ENCODE measurements at regions not wholly inside any gene's neighbourhood (a gene's known extent, or its start where the extent isn't known, plus 50 kb on each side); places are given as distances from the start of the nearest gene placed in this dataset.
"Not testable (repeated sequence)": the region's sequence is repeated elsewhere in the genome, so short reads cannot be mapped to it uniquely, and the experiment has no call there.

DNA sequence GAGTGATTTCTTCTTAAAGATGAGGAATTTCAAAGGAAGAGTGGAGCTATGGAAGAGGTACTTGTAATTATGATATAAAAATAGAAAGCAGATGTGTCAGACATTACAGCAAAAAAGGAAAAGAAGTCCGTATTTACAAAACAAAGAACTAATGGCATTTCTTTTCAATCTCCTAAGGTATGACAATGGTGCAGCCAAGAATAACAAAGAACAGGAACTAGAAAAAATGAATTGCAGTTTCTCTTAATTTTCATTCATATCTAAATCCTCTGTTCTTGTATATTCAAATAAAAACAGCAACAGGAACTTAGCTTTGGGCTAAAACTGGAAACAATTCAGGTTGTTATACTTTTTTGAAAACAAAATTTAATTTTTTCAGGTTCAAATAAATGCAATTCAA lies 105.1 kb downstream of the SPRY1 start:
- DNase-seq: no peak

DNA sequence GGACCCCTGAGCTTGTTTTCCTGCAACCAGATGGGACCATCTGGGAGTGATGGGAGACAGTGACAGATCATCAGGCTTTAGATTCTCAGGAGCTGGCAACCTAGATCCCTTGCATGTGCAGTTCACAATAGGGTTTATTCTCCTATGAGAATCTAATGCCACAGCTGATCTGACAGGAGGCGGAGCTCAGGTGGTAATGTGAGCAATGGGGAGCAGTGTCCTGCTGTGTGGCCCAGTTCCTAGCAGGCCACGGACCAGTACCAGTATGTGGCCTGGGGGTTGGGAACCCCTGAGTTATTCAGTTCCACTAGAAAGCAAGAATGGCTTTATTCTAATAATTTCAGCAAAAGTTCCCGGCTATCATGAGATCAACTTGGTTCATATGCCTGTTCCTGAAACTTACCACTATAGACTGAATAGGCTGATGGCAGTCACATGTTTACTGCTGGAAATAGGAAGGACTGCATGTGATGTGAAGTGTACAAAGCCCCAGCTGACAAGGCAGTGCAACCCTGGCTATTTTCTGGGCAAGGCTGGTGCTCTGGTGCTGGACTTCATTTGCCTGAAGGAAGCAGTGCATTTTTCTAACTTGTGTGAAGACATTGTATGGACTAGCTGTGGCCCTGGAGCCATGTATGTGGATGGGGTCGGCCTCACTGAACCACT lies 107.2 kb downstream of the SPRY1 start:
- no peak for DNase-seq

DNA sequence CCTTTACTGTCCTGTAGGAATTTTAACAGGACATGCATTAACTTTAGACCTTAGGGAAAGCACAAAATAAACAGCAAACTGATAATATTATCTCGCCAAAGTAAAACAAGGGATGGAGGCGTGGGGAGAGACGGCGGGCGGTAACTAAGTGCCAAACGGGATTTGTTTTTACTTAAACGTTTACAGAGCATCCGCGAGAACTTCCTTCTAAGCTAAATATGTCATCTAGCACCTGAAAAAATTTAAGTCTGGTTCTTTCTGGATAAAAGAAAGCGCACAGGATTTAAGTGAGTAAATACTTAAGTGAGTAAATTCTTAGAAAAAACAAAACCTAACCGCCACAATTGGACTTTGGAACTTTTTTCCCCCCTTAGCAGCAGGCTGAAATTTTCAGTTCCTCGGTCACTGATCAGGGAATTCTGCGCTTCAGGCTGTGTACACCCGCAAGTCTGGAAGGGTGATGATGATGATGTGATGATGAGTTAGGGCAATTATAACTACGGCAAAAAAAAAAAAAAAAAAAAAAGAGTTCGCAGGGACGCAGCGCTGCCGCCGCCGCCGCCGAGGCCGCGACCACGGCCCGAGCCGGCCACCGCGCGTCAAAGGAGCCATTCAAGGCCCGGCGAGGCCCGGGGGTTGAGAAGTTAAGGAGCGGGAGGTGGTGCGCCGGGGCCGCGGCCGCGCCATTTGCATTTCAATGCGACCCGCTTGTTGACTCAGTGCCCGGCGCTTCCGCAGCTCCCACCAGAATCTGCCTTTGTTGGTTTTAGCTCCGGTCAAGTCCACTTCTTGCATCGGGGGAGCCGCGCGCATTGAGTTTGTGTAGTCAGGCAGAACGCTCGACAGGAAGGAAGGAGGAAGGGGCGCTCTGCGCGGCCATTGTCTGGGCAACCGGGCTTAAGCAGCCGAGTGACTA lies 108.8 kb downstream of the SPRY1 start:
- no peak for DNase-seq

DNA sequence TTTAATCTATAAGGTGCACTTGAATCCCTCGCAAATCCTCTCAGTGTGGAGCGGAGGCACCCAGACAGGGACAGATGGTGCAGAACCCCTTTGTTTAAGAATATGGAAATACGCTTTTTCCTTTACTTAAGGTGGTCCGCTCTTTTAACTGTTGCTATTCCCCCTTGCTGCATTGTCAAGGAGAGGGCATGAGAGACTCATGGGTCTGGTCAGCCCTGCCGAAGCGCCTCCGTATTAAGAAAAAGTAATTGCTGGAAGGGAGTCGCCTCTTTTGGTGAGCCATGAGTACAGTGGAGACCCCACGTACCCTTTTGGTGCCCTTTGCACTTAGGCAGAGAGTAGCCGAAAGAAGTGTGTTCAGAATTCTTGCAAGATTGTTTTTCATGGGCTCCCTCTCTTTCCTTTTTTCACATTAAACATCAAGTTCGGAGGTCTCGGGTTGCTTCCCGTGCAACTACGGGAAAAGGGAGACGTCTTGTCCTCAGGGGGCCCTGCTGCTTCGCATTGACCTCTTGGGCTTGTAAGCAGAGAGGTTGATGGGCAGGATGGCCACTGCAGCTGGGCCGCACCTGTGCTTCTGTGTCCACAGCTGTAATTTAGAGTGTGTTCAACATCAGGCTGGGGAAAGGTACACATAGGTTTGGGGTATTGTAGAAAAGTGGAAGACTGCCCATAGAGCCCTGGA lies 109.6 kb downstream of the SPRY1 start:
- no peak for DNase-seq

DNA sequence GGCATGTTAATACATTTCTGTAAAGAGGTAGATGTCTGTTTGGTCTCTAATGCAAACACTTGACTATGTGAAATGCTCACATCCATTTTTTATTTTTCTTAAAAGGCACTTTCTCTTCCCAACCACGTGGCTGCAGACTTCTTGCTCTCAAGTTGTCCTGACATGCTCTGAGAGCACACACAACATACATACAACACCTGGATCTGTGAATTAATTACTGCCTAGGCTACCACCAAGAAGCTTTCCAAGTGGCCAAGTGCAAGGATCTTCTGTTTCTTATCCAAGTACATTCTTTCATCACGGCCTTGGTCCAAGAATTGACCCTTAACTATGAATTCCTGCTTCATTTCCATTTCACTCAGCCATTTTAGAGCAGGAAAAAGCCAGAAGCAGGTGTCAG lies 110.8 kb downstream of the SPRY1 start:
- DNase-seq: no peak

DNA sequence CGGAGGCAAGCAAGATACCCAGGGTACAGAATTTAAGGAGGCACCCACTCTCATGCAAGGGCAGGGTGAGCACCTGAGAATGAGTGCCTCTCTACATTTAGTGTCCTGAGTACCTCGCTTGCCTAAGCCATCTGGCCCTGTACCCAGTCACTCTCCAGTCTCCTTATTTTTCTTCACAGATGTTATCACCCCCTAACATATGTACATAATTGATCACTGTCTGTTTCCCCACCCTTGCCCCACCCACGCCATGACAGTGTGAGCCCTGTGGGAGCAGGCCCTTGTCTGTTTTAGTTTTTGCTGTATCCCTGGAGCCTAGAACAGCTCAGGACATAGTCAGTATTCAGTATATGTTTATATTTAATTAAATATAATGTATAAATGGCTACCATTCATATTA lies 113.6 kb downstream of the SPRY1 start:
- no peak for DNase-seq

DNA sequence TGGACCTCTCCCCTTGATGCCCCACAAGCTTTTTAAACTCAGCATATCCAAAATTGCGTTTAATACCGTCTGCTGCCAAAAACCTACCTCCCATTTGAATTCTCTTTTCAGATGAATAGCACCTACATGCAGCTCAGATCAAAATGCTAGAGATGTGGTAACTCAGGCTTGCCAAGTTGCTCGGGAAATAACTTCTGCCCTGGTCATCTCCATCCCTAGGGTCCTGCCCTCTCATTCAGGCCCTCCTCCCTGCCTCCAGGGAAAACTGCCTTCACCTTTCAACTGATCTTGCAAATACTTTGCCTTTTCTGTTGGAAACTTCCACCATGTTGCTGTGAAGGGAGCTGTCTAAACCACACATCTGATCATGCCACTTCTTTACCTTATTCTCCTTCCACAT lies 114.1 kb downstream of the SPRY1 start:
- no peak for DNase-seq

DNA sequence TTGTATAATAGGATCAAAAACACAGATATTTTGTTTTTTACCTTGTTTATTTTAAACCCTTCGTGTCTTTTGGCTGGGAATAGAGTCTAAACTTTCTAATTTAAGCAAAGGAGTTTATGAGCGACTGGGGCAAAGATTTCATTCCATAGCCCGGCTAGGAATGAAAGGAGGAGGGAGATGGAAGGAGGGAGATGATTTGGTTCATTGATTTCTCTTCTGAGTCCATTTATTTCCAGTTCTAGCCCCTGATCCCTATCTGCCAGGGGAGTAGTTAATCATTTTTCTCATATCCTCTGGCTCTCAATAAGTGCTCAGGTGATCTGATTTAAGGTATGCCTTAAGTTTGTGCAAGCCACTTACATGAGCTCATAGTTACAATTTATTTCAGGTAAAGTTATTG lies 120.0 kb downstream of the SPRY1 start:
- DNase-seq: no peak

DNA sequence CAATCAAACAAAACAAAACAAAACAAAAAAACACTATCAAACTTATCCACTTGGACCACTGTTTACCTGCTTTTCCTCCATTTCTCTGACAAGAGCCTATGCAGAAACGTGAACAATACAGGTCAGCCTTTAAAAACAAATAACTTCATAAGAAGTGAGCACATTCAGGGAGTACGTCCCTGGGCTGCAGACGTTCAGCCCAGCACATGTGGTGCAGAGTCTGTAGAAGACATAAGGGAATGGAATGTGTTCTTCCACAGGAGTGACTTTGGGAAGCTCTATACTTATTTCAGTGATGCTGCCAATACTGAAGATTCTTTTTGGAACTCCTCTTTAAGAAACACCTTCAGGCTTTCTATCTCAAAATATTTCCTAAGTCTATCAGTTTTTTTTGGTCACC lies 120.6 kb downstream of the SPRY1 start:
- DNase-seq: no peak

DNA sequence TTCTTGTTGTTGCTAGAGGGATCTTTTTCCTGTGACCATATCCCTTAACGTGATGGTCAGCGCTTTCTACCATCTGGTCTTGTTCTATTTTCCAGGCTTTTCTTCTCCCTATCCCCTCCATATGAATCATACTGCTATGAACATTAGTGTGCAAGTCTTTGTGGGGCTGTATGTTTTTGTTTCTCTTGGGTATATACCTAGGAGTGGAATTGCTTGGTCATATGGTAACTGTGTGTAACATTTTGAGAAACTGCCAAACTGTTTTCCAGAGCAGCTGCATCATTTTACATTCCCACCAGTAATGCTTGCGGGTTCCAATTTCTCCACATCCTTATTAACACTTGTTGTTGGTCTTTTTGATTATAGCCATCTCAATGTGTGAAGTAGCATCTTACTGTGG lies 121.4 kb downstream of the SPRY1 start:
- DNase-seq: no peak

DNA sequence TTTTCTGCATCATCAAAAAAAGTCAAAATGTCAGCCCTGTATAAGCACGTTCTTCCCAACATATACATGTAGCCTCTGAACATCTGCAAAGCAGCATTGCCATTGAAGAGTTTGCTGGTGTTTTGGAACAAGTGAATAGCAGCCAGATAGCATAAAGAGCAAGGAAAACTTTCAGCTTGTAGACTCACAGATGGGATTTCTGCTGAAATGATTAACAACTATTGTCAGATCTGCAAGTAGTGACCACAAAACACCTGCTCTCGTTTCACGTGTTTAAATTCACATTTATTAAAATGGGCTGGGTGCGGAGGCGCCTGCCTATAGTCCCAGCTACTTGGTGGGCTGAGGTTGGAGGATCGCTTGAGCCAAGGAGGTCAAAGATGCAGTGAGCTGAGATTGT lies 123.7 kb downstream of the SPRY1 start:
- DNase-seq: no peak

DNA sequence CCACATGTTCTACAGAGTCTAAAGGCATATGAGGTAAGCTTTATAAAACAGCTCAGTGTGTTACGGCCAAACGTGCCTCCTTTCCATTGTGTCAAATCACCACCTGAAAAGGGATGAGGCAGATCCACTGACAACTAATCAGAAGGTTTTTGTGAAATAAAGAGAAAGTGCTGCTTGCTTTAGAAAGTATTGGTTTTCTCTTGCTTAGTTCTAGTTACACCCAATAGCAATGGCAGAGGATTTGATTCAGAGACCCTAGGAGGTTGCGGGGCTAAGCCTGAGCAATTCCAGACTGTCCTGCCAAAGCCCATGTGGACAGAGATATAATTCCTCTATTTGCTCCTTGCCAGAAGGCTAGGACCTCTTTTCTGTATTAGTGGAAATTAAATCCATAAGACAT lies 125.5 kb downstream of the SPRY1 start:
- no peak for DNase-seq

DNA sequence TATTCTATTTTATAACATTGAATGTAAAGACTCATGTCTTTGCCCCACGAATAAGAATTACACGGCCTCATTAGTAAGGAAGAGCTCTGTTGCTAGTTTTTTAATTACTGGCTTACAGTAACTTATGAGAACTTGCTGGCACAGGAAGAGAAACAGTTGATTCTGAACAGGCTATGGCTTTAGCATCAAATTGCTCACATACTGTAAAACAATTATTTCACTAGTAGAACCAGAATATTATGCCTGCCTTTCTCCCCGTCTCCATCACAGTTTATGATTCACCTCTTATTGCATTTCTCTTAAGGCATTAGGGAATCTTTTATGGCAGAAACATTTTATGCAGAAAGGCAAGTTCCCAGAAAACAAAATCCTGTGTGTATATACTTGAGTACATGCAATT lies 126.1 kb downstream of the SPRY1 start:
- DNase-seq: no peak

DNA sequence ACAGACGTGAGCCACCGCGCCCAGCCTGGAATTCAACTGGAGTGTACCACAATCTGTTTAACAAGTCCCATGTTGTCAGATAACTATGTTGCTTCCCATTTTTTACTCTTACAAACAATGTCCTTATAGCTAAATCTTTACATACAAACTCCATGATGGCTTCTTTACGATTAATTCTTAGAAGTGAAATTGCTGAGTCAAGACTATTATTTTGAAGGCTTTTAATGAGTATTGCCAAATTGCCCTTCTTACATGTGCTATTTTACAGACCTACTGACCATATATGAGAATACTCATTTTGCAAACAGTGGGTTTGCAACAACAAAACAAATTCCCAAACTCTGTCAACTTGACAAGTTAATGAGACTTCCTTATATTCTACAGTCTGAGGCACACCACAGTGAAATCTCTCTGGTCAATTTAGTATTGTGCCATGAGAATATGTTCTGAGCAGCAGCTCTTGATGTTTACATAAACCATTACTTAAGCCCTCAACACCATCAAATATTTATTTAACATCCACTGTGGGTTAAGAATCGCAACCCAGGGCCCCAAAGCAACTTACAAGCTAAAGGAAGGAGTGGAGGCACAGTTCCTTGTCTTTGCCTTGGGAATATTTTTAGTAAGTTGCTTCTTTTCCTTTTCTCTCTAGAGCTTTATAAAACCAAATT lies 128.5 kb downstream of the SPRY1 start:
- DNase-seq: no peak

DNA sequence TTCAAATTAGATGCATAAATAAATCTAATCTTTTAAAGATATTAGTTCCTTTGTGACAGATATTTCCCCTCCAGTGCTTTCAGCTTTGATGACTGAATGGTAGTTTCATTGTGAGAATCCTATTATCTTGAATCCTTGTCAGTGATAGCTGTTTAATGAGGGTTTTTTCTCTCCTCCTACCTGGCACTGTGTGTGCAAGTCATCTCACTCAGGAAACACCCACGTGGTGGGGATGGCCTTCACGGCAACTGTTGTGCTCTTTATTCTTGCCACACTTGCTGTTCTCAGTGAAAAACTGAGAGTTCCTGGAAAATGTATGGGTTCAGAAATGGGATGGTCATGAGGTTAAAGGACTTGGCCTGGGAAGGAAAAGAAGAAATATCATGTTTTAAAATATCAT lies 129.9 kb downstream of the SPRY1 start:
- DNase-seq: no peak

DNA sequence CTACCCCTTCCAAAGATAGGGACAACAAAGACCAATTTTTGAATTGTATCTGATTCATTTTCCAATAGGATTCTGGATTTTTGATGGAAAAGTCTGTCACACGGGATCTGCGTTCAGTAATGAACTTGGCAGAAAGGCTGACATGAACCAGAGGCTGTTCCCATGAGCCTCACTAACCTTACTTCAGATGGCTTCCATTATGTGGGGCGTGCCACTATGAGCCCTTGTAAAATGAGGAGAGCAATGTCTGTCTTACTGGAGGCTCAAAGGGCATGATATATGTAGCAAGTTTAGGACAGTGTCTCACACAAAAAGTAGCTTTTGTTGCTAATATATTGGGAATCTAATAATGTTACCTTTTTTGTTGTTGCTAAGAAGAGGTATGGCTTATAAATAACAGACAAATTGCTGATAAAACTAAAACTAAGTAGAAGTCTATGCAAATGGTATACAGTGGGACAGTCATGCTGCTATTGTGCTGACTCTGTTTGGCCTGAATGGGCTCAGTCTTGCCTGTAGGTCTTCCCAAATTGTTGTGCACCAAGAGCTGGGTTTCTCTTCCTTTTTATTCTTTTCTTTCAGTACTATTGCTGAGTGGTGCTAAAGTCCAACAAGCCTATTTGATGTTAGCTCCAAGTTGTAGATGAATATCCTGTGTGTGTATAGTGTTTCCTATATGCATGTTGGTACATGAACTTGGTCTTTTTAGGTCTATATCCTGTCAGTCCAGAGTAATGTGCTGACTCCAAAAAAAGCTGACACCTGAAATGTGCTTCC lies 132.1 kb downstream of the SPRY1 start:
- no peak for DNase-seq

DNA sequence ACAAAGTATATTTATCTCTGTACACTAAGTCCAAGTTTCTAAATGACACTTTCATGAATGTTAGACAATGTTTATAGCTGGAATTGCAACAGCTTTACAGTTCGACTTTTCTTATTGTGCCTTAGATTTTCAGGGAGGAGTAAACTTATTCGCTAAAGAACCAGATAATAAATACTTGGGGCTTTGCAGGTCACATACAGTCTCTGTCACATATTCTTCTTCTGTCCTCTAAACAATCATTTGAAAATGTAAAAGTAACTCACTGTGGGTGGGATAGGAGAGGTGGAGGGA lies 132.6 kb downstream of the SPRY1 start:
- DNase-seq: no peak

DNA sequence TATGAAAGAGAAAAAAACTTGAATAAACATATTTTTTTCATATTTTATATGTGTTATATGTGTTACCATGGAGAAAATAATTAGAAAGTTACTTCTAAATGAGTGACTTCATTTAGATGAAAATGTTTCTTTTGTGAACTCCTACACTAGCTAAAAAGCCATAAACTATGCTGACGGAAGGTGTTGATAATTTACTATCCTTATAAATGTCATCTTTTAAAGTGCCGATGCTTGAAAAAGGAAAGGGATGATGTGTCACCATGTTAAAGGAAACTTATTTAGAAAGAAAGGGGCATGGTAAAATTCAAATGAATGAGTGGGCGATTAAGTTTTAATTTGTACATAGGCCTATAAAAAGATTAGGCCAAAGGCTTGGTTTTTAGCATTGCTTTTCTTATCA lies 133.8 kb downstream of the SPRY1 start:
- no peak for DNase-seq

DNA sequence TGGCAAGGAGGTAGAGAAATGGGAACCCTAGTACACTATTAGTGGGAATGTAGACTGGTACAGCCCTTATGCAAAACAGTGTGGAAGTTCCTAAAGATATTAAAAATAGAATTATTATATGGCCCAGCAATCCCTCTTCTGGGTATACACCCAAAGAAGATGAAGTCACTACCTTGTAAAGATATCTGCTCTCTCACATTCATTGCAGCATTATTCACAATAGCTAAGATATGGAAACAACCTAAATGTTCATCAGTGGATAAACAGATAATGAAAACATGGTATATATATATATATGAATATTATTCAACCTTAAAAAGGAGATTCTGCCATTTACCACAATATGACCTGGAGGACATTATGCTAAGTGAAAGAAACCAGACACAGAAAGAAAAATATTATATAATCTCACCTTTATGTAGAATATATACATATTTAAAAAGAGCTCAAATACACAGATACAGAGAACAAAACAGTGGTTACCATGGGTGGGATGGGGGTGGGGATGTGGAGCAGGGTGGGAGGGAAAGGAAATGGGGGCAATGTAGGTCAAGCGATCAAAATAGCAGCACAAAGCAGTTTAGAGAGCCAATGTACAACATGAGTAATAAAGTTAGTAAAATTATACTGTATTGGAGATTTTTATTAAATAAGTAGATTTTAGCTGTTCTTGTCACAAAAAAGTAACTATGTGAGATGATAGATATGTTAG lies 138.6 kb downstream of the SPRY1 start:
- no peak for DNase-seq

DNA sequence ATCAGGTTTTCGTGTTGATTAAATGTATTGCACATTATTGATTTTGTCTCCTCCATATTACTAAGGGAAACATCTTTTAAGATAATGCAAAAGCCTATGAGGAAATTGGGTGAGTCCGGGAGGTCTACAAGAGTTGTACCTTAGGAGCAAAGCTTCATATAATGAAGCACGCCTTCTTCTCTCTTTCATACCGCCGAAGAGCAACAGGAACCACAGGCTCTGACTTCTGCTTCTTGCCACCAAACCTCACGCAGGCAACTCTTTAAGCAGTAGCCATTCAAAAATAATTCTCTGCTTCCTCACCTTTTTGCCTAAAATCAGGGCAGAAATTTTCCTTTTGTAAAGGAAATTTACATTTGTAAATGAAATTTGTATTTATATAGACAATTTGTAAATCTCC lies 139.6 kb downstream of the SPRY1 start:
- no peak for DNase-seq

DNA sequence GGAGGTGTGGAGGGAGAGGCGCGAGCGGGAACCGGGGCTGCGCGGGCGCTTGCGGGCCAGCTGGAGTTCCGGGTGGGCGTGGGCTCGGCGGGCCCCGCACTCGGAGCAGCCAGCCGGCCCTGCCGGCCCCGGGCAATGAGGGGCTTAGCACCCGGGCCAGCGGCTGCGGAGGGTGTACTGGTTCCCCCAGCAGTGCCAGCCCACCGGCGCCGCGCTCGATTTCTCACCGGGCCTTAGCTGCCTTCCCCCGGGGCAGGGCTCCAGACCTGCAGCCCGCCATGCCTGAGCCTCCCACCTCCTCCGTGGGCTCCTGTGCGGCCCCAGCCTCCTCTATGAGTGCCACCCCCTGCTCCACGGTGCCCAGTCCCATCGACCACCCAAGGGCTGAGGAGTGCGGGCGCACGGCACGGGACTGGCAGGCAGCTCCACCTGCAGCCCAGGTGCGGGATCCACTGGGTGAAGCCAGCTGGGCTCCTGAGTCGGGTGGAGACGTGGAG lies 141.4 kb downstream of the SPRY1 start:
- not testable (repeated sequence) for DNase-seq

Data from RPMI8226 (cell line).